Islet precursor cell (in vitro differentiated cells): ENCODE measurements at regions not wholly inside any gene's neighbourhood (a gene's known extent, or its start where the extent isn't known, plus 50 kb on each side); places are given as distances from the start of the nearest gene placed in this dataset.

ENCODE experiments used
- DNase-seq: peaks from one replicate; pipeline ENCODE4 v3.0.0-alpha.2; 2018

DNA sequence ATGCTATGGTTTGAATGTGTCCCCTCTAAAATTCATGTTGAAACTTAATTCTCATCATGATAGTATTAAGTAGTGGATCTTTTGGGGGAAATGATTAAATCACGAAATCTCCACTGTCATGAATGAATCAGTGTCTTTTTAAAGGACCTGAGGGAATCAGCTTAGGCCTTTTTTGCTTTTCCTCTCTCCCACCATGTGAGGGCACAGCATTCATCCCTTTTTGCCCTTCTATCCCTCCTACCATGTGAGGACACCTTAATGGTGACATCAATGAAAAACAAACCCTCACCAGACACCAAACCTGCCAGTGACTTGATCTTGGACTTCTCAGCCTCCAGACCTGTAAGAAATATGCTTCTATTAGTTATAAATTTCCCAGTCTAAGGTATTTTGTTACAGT, 247.1 kb upstream of the UBE2E3 start:
- no peak for DNase-seq

DNA sequence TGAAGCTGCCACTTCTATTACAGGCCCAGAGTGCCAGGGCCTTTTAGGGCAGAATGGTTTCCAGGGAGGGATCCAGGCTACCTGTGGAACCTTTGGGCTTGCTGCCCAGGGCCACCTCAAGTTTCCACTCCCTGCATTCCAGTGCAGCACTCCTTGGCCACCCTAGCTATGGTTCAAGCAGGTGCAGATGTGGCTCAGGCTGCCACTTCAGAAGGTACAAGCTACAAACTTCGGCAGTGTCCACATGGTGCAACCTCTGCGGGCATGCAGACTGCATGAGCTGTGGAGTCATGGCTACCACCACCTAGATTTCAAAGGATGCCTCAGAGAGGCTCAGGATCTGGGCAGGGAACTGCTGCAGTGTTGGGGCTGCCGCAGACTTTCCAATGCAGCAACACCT, 248.1 kb upstream of the UBE2E3 start:
- no peak for DNase-seq

DNA sequence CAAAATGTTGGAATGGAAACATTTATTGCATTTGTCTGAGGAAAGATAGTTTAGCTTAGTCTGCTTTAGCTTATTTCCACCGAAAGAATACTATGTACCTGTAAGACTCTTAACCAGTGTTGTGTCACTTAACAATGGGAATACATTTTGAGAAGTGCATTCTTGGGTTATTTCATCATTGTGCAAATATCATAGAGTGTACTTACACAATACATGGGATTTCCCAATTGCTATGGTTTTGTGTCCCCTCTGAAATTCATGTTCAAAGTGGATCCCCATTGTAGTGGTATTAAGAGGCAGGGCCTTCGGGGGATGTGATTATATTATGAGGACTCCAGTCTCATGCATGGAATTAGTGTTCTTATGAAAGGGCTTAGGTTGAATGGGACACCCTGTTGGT, 249.4 kb upstream of the UBE2E3 start:
- no peak for DNase-seq

DNA sequence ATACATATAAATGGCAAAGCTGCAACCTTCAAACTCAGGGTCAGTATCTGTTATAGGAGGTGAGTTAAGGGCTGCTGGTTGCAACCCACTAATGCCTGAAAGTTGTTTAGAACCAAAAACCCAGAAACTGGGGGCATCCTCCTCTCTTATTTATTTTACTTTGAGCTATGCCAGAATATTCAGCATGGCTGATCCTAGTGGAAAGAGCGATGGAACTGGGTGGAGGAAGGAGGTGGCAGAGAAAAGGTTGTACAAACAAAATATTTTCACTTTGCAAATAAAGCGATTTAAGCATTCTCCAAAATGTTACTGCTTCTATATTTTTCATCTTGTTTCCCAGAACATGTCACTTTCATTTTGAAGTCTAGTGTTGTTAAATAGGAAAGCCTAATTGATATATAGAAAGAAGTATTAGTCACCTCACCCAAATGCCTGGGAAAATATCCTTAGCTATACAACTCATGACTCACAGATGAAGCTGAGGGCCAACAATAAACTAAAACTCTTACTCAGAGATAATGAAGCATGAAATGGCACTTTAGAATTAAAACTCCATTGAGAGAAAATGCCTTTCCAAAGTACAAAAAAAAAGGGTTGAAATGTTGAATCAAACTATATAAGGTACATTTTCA, 251.4 kb upstream of the UBE2E3 start:
- no peak for DNase-seq

DNA sequence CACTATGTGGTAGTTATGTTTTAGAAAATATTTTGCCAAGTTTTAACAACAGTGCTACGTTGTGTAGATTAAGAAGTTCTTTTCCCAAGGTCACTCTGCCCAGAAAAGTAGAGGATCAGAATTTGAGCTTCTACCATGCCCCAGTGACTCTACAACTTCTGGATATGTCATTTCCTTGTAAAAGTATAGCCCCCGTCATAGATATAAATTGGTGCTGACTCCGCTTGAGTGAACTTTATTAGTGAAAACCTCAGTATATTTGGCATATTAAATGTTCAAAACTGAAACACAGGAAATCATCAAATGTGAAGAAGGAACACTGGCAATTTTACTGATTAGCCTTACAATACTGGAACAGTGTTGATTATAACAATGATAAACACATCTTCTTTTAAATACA, 256.7 kb upstream of the UBE2E3 start:
- DNase-seq: no peak

DNA sequence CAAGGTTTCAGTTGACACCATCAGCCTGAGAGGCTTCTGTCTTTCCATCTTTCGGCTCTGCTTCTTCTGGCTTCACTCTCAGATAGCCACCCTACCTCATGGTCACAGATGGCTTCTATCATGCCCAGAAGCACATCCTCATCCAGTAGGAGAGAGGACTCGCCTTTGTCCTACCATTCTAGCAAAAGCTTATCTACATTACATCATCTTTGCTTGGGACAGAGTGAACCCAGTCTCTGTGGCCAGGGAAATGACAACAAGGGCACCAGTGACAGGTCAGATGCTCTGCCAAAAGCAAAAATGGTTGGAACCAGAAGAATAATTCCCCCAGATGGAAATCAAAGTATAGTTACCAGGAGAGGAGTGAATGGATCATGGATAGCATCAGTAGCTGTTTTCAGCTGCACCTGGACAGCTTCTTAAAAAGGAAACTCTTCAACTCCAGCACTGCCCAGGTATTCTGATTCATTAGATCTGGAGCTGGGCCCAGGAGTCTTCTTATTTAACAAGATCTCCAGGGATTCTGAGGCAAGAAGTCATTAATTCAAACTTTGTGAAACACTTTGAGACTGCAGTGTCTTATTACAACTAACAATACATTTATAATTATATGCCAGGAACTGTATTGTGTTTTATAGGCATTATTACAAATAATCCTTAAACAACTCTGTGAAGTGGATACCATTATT, 257.7 kb upstream of the UBE2E3 start:
- DNase-seq: no peak

DNA sequence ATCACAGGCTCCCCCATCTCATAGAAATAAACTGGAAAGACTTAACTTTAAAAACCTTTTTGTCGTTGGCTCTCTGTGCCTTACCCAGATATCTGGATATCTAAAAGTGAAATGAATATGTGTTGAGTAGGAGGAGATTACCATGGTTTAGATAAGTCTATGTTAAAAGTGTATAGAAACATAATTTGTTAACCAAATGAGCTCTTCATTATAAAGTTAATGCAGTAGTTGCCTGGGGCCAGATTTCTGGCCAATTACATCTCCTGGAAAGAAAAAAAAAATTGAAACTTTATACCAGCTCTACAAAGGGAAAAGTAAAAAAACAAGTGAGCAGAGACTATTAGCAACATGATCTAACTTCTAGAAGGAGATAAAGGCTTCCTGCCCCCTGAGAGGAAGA, 259.6 kb upstream of the UBE2E3 start:
- DNase-seq: no peak

DNA sequence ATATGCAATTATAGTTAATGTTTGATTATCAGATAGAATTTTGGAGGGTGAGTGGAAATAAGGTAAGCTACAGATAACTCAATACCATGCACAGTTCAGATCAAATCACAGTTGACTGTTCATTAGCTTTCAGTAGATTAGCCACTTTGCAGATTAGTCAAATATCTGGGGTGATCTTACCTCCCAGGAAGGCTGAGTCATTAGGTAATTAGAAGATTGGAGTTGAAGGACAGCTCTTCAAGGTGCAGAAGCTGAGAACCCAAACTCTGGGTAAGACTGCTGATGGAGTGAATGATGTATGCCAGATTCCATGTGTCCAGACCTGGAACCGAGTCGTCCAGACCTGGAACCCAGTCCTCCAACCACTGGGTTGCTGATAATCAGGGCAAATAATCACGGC, 262.8 kb upstream of the UBE2E3 start:
- no peak for DNase-seq

DNA sequence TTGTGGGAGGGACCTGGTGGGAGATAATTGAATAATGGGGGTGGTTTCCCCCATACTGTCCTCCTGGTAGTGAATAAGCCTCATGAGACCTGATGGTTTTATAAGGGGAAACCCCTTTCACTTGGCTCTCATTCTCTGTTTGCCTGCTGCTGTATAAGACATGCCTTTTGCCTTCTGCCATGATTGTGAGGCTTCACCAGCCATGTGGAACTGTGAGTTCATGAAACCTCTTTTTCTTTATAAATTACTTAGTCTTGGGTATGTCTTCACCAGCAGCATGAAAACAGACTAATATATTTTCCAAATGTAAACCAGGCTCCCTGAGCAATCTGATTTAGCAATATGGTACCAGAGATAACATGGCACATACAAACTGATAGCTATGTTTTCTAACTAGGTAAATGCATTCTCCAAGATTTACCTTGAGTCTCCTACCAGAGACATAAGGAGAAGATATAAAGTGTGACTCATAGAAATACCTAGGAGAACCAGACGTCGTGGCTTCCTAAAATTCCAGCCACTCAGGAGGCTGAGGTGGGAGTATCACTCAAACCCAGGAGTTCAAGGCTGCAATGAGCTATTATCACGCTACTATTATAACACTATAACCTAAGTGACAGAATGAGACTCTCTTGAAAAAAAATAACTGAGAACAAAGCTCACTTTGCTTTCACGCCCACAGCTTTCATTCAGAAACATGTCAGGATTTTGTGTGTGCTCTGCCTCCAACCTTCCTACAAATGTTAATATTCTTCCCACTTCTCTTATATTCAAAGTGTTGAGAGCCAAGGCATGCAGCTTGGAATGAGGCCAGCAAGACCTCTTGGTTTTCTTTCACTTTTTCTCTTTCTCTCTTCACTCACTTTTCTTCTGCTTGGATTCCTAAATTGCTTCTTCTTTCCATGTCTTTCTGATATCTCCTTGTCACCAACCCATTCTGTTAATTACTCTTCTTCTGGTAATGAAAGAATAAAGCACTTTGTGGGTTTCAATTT, 263.9 kb upstream of the UBE2E3 start:
- no peak for DNase-seq

DNA sequence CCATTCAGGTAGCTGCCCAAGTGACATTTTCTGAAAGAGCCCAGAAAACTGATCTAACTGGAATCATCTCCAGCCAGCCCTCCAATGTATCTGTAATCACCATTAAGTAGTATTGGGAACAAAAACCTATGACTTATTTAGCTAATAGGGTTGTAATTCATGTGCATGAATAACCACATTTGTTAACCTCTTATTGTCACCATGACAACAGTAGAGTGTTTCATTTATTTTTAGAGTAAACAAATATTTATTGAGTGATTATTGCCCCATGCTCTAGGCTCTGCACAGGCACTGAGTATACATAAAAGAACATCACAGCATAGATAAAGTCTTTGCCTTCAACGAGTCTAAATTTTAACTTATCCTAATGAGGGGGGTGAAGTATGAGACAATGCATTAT, 265.4 kb upstream of the UBE2E3 start:
- DNase-seq: no peak

DNA sequence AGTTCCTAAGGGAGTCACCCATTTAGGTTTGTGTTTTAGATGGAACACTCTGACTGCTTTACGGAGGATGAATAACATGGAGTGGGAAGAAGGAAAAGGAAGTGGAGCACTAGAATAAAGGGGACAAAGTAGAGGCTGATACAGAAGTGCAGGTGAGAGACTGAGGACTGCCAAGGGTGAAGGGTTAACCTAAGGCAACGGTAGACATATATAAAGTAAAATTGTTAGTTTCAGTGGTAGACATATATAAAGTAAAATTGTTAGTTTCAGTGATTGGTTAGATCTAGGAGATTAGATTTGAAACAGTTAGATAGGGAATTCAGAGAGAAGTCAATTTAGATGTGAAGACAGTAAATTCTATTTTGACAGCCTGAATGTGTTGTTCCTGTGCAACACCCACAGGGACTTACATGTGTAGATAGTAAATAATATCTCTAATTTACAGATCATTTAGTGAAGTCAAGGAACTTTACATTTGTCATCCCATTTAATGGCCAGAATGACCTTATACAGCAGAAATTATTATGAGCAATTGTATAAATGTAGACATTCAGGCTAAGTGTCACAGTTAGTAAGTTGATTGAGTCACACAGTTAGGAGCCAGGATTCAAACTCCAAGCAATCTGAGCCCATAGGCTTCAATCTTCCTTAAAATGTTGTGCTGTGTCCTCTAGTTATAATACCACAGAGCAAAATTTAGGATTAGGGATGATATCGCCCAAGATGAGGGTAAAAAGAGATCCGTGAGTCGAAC, 270.8 kb upstream of the UBE2E3 start:
- no peak for DNase-seq

DNA sequence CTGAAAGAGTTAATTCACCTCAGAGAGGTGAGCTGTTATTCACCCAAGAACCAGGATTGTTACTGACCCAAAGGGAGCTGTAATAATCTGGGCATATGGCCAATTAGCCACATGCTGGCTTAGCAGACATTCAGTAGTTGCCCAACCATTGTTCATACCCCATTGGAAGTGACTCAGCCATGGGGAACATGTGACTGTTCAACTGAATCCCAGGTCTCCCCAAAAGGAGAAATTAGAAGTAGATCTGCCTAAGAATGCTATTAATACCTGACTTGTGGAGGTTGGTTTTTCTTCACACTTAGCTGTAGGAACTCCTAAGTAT, 272.6 kb upstream of the UBE2E3 start:
- no peak for DNase-seq

DNA sequence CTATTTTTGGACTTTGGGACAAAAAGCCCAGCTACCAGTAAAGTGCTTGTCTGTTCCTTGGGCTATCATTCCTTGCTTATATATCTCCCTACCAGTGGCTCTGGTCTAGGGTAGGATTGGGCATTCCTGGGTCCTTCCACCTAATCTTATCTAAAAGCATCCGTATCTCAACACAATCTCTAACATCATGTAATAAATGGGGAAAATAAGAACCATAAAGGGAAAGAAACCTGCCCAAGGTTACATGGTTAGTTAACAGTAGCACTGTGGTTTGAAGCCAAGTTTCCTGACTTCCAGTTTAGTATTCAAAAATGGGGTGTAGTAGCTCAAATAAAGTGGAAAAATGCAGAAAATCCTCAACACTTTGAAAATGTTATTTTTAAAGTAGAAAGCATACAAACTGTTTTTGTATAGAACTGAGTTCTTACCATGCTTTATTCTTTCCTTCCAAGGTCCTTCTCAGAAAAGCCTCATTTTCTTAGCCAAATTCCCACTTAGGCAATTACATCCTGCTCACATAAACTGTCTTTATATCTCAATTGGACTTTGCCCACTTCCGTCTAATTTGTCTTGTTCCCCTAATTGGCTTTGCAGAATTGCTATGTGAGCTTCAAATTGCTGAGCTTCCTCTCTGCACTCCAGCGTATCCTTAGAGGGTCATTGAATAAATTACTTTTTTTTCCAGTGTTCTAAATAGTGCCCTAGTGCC, 273.1 kb upstream of the UBE2E3 start:
- no peak for DNase-seq

DNA sequence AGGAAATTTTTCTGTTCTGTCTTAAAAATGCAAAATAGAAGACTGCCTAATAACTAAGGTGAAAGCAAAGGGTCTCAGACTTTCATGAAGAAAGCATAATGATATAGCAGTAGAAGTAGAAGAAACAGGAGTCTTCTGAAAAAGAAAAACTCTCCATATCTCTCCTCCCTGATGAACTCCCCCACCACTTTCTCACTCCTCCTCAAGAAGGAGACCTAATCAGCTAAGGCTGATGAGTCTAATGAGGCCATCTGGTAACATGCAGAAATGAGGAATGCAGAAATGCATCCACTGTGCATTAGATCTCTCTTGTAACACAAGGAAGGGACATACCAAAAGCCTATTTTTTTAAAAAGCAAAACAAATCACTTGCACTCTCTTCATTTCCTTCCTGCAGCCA, 273.7 kb upstream of the UBE2E3 start:
- DNase-seq: no peak

DNA sequence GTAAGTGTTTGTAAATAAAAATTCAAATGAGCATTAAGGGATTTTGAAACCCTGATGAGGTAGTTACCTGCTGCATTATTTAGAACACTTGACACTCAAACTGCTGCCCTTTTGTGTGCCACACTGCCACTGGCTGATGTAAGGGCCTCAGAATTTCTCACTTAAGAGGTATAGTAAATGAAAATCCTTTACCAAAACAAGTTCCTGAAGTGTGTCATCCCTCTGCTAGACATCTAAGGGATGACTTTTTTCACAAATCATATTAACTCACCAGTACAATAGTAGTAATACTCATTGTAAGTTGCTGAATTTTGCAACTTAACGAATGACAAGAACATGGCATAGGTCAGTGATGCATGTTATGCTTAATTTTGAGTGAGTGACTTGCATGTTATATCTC, 274.9 kb upstream of the UBE2E3 start:
- no peak for DNase-seq

DNA sequence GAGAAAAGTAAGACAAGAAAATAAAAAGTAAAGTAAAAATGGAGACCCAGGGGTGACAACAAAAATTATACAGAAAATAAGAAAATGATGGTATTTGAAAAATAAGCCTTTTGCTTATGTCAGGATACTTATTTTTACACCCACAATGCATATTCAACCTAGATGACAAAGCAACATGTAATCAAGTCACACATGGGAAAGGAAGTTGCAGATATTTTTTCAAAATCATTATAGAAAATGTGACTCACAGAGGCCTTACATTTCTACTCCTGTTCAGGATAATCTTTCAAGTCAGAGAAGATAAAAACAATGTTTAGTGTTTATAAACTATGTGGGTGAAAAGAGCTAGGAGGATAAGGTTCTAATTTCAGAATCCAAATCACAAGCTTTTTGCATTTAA, 275.3 kb upstream of the UBE2E3 start:
- no peak for DNase-seq

DNA sequence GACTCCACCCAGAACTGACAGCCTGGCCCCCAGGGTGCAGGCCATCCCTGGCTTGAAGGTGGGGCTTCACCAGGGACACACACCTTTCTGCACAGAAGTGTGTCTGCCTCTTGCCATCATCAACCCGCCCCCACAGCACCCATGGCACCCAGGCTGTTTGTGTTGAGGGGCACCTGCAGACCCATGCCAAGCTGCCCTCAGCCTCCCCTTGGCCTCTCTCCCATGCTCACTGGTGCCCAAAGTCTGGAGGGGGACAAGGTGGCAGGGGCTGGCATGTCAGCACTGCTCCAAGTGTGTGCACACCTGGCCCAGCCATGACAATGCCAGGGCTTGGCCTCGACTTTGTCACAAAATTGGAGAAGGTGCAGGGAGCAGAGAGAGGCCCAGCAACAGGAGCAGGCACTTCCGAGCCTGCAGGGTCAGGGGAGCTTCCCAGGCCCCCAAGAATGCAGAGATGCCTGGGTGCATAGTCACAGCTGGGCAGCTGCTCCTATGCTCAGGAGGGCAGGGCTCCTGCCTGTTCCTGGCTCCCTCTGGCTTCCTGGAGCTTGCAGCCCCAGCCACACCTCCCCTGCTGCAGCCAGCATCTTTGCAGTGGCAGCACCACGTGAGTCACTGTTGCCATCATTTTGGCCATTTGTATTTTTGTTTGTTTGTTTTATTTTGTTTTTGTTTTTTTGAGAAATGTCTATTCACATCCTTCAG, 280.6 kb upstream of the UBE2E3 start:
- DNase-seq: no peak

DNA sequence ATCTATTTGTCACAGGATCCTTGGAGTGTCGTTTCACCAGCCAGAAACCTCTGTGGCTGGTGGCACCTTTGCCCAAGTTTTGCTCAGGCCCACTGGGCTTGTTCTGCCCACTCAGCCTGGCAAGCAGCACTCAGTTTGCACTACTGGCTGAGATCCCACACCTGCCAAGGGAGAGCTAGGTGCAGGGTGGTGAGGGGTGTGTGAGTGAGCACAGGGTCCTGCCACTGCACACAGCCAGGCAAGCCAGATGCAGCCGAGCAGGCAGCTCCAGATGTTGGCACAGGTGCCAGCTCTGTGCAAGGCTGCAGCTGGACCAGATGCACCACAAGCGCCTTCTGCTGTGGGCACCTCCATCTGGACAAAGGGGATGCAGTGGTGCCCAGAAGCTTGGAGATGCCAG, 281.7 kb upstream of the UBE2E3 start:
- no peak for DNase-seq

DNA sequence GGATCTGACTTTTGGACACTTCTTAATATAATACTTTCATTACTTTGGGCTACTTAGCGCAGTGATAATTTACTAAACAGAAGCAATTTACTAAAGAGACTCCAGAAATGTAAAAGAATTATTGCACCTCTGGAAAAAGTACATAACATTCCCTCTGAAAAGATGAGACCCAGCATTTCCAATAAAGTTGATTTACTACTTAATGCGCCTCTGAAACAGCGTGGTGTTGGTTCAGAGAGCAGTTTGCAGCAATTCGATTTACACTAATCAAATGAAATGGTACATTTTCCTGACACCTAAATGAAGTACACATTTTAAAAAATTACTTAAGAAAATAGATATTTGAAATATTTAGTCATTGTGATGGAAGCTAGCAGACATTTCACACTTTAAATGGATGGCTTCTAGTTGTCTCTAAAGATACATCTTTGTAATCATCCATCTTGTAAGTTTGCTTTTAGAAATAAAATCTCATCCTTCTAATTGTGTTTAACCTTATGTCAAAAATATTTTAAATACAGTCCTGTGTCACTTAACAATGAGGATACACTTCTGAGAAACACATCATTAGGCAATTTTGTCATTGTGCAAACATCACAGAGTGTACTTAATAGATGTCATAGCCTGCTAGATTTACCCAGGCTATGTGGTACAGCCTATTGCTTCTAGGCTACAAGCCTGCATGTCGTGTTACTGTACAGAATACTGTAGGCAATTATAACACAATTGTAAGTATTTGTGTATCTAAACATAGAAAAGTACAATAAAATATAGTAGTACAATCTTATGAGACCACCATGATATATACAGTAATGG, 284.6 kb upstream of the UBE2E3 start:
- no peak for DNase-seq

DNA sequence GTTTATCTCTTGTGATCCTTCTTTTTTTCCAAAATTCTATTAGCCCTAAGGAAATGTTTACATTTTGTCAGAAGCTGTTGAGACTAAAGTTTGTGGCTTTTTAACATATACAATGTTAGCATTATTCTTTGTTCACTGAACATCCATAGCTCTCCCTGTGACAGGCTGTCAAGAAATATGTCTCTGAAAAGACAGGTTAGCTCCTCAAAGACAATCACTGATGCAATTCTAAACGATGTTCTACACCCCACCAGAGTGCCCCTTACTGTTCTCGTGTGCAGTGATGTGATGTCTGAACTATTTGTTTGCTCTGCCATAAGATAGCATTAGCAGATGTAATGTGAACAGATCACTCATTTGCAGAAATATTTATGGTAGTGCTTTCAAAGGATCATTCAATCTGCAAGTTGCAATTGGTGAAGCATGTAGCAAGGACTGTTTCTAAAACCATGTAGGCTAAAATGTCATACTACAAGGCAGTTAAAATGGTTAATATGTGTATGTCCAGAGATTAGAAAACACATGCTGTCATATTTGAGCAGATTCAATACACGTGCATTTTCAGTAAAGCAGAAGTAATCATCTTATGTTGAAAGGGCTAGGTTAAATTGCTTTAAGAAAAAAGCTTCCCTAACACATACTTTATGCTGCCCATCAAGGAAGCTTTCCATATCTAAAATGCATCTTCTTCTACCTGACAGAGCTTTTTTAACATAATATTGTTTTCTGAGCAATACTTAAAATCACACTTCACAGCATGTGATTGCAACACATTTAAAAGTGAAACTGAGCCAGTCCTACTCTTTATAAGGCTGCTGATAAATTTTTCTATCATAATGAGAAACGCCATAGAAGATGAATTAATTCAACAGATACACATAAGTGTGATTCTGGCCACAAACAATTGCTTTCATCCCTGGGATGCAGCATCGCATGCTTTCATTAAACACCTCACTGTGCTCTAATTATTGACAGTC, 285.7 kb upstream of the UBE2E3 start:
- no peak for DNase-seq
